SK-N-MC (cell line): ENCODE measurements at regions not wholly inside any gene's neighbourhood (a gene's known extent, or its start where the extent isn't known, plus 50 kb on each side); places are given as distances from the start of the nearest gene placed in this dataset.

Experiments
- DNase-seq: peaks from one replicate; pipeline ENCODE4 v3.0.0-alpha.2; 2011; ENCODE audit warnings: low read depth, low spot score
- H3K27ac ChIP-seq: fragments of 200-600 bp; sonication (generic); 2 replicates; pipeline ENCODE4 v1.5.1; 2016; ENCODE audit warnings: mixed run types
- H3K36me3 ChIP-seq: fragments of 200-600 bp; sonication (generic); 2 replicates; pipeline ENCODE4 v1.6.1; 2017; ENCODE audit warnings: antibody characterized with exemption, low read length, mixed read lengths; ENCODE audit not compliant: insufficient read depth
- H3K4me3 ChIP-seq: fragments of 200-600 bp; sonication (generic); 2 replicates; pipeline ENCODE4 v1.5.1; 2016
- H3K9ac ChIP-seq: fragments of 200-600 bp; sonication (generic); 2 replicates; pipeline ENCODE4 v1.8.0; 2017; ENCODE audit warnings: mixed run types, mixed read lengths; ENCODE audit not compliant: insufficient read length
- H3K9me3 ChIP-seq: fragments of 200-600 bp; sonication (generic); 2 replicates; pipeline ENCODE4 v1.6.1; 2017; ENCODE audit warnings: low read depth, mild to moderate bottlenecking, antibody characterized with exemption, low read length, moderate library complexity, mixed read lengths
- EZH2 ChIP-seq: fragments of 200-600 bp; sonication (generic); IDR thresholded peaks from one replicate; pipeline ENCODE4 v1.6.1; 2017; ENCODE audit warnings: antibody characterized with exemption
- FOXP2 ChIP-seq: optimal IDR thresholded peaks from 2 replicates; pipeline ENCODE3; 2011; ENCODE audit warnings: mild to moderate bottlenecking, moderate library complexity; ENCODE audit not compliant: insufficient read depth; ENCODE audit errors: extremely low read length, control extremely low read depth
- POLR2AphosphoS5 ChIP-seq: IDR thresholded peaks from 2 replicates; pipeline ENCODE4 v1.6.1; 2012; ENCODE audit warnings: mild to moderate bottlenecking, low read depth, low read length, borderline replicate concordance

GRCh38 chrX:69263251-69263820 is 98.1 kb upstream of the PJA1 start:
- no peak overlapping the region for H3K9ac ChIP-seq
- H3K36me3 ChIP-seq, result no peaks in the 10 kb centered on the region
- no peak overlapping the region for H3K4me3 ChIP-seq
- DNase-seq, result no peak
- no peak for TF ChIP-seq POLR2AphosphoS5
- TF ChIP-seq EZH2, result no peak
- no peak for TF ChIP-seq FOXP2
- no peaks in the 10 kb centered on the region for H3K9me3 ChIP-seq
- H3K27ac ChIP-seq, result no peak overlapping the region

GRCh38 chrX:69262036-69262936 is 97.0 kb upstream of the PJA1 start:
- Histone ChIP-seq H3K27ac (no peak overlapping the region), H3K9me3 (no peaks in the 10 kb centered on the region), H3K36me3 (no peaks in the 10 kb centered on the region), H3K4me3 (no peak overlapping the region), H3K9ac (no peak overlapping the region)
- no peak for DNase-seq
- TF ChIP-seq EZH2 (no peak), FOXP2 (no peak), POLR2AphosphoS5 (no peak)

DNA sequence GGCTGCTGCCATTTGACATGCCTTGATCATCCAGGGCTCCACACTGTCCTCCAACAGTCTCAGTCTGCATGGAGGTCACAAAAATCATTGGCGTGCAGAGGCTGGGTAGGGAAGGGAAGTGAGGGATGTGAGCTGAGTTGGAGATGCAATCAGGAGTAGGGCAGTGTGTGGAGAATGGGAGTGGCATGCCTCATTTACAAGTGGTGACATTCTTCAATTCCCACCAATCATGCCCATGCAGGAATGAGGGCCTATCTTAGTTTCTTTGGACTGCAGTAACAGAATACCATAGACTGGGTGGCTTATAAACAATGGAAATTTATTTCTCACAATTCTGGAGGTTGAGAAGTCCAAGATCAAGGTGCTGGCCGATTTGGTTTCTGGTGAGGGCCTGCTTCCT is 94.9 kb upstream of the PJA1 start:
- no peak overlapping the region for H3K27ac ChIP-seq
- H3K9me3 ChIP-seq, result no peaks in the 10 kb centered on the region
- H3K9ac ChIP-seq, result no peak overlapping the region
- DNase-seq, result no peak
- TF ChIP-seq POLR2AphosphoS5 (no peak), FOXP2 (no peak), EZH2 (no peak)
- H3K36me3 ChIP-seq, result no peaks in the 10 kb centered on the region
- H3K4me3 ChIP-seq, result no peak overlapping the region

GRCh38 chrX:69258893-69259292 is 93.6 kb upstream of the PJA1 start:
- no peak for TF ChIP-seq EZH2
- TF ChIP-seq FOXP2, result no peak
- TF ChIP-seq POLR2AphosphoS5, result no peak
- no peaks in the 10 kb centered on the region for H3K9me3 ChIP-seq
- H3K27ac ChIP-seq, result no peak overlapping the region
- H3K36me3 ChIP-seq, result no peaks in the 10 kb centered on the region
- no peak overlapping the region for H3K4me3 ChIP-seq
- no peak overlapping the region for H3K9ac ChIP-seq
- no peak for DNase-seq

- Histone ChIP-seq H3K9me3 (no peaks in the 10 kb centered on the region), H3K4me3 (no peak overlapping the region), H3K9ac (no peak overlapping the region), H3K36me3 (no peaks in the 10 kb centered on the region), H3K27ac (no peak overlapping the region)
- TF ChIP-seq POLR2AphosphoS5 (no peak), EZH2 (no peak), FOXP2 (no peak)
- DNase-seq, result no peak
Measured at GRCh38 chrX:69257499-69258127, 92.4 kb upstream of the PJA1 start.

DNA sequence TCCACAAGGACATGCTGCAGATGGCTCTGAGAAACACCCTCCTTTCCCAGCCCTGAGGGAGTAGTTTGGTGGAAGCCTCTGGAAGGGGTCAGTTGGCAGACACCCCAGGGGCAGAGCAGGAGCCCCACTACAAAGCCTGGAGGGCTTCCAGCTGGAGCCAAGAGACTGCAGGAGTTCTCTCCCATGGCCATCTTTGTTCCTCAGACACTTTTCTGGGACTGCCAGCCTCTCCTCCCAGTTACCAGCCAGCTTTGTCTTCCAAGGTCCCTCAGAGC is 91.0 kb upstream of the PJA1 start:
- Histone ChIP-seq H3K4me3 (peak overlapping the region; percentile 47; the same call in 1 of the 2 replicates), H3K36me3 (no peaks in the 10 kb centered on the region), H3K9me3 (no peaks in the 10 kb centered on the region), H3K27ac (peak overlapping the region; percentile 80), H3K9ac (no peak overlapping the region)
- DNase-seq, result no peak
- TF ChIP-seq POLR2AphosphoS5 (no peak), FOXP2 (no peak), EZH2 (no peak)

DNA sequence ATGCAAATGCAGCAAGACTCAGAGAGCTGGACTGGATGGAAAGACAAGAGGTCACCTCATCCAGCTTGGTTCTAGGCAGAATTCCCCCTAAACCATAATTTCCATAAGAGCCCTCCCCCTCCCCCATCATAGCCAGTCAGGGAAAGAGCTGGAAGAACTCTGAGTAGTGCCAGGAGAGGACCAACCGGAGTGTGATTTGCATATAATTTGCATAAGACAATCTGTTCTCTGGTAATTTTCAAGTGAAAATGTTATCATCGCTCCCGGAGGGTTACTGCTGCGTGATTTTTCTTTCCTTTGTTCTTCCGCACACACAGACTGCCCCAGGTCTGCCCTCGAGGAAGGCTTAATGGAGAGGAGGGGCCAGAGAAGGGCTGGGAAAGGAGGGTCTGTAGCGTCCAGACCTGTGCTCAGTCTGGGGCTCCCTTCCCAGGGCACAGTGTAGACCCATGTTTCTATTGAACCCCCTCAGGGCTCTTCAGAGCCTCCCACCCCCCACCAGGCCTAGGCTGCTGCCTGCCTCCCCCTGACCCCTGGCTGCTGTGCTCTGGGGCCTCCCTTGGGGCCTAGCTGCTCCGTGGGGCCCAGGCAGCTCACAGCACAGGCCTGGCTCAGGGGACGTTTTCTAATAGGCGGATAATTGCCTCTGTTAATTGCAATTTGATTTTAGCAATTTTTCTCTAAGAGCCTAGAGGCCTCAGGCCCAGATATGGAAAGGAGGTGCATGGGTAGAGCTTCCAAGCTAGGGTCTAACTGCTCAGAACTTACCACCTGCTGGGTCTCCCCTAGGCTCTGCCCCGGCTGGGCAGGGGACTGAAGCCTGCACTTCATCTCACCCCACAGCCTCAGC is 90.4 kb upstream of the PJA1 start:
- H3K9me3 ChIP-seq, result no peaks in the 10 kb centered on the region
- peak overlapping the region; percentile 80 for H3K27ac ChIP-seq
- H3K36me3 ChIP-seq, result no peaks in the 10 kb centered on the region
- peak; percentile 14 for DNase-seq
- no peak for TF ChIP-seq FOXP2
- no peak for TF ChIP-seq EZH2
- TF ChIP-seq POLR2AphosphoS5, result no peak
- H3K4me3 ChIP-seq, result peak overlapping the region; percentile 47
- H3K9ac ChIP-seq, result no peak overlapping the region

DNA sequence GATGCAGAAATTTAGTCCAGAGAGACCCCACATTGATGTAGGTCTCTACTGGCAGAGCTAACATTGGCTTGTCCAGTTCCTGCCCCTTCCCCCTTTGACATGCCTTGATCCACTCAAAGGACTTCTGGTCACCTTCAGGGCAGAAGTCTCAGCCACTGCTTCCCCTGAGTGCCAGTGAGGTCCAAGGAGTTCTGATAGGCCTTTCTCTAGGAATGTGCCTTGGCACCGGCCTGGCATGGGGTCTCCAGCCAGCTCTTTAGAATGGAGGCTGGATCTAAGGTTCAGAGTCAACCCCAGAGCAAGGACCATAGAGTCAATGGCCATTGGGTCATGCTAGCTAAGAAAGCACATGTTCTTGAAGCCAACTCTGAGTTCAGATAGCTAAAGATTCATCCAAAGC is 88.6 kb upstream of the PJA1 start:
- H3K9me3 ChIP-seq, result no peaks in the 10 kb centered on the region
- H3K36me3 ChIP-seq, result no peaks in the 10 kb centered on the region
- H3K4me3 ChIP-seq, result no peak overlapping the region
- TF ChIP-seq FOXP2 (no peak), EZH2 (no peak), POLR2AphosphoS5 (no peak)
- no peak overlapping the region for H3K9ac ChIP-seq
- no peak for DNase-seq
- H3K27ac ChIP-seq, result no peak overlapping the region
